Left kidney (tissue), 1 donor: ENCODE measurements at regions not wholly inside any gene's neighbourhood (a gene's known extent, or its start where the extent isn't known, plus 50 kb on each side); places are given as distances from the start of the nearest gene placed in this dataset.
A peak's percentile ranks its signal among the peaks of the same experiment; 100 is the strongest.

Experiments
- DNase-seq: peaks from one replicate; pipeline ENCODE4 v3.0.0-alpha.2; 2013

- DNase-seq = no peak
Measured at GRCh38 chr14:36465178-36465577, 54.9 kb downstream of the NKX2-1 start.

GRCh38 chr14:36462890-36463289 lies 57.1 kb downstream of the NKX2-1 start:
- DNase-seq = no peak

GRCh38 chr14:36455241-36455627 lies 64.8 kb downstream of the NKX2-1 start:
- DNase-seq = no peak

GRCh38 chr14:36454599-36455240 lies 65.3 kb downstream of the NKX2-1 start:
- DNase-seq = no peak

- no peak for DNase-seq
Measured at GRCh38 chr14:36452860-36453259, 67.2 kb downstream of the NKX2-1 start.

GRCh38 chr14:36451310-36452065 lies 68.5 kb downstream of the NKX2-1 start:
- DNase-seq = peak; percentile 11

GRCh38 chr14:36450550-36450949 lies 69.5 kb downstream of the NKX2-1 start:
- DNase-seq = no peak

- no peak for DNase-seq
Measured at GRCh38 chr14:36449903-36450302, 70.1 kb downstream of the NKX2-1 start.

- DNase-seq = no peak
Measured at GRCh38 chr14:36443374-36443773, 76.7 kb downstream of the NKX2-1 start.

- DNase-seq = no peak
Measured at GRCh38 chr14:36442824-36443241, 77.2 kb downstream of the NKX2-1 start.

- no peak for DNase-seq
Measured at GRCh38 chr14:36441283-36441682, 78.7 kb downstream of the NKX2-1 start.

GRCh38 chr14:36439766-36440165 lies 80.3 kb downstream of the NKX2-1 start:
- no peak for DNase-seq

- DNase-seq = no peak
Measured at GRCh38 chr14:36438883-36439282, 81.1 kb downstream of the NKX2-1 start.

- DNase-seq = no peak
Measured at GRCh38 chr14:36430662-36431084, 89.4 kb downstream of the NKX2-1 start.

GRCh38 chr14:36430169-36430568 lies 89.9 kb downstream of the NKX2-1 start:
- DNase-seq = no peak

- DNase-seq = no peak
Measured at GRCh38 chr14:36429692-36430091, 90.3 kb downstream of the NKX2-1 start.

- DNase-seq = no peak
Measured at GRCh38 chr14:36428350-36428749, 91.7 kb downstream of the NKX2-1 start.

GRCh38 chr14:36426836-36427235 lies 93.2 kb downstream of the NKX2-1 start:
- DNase-seq = no peak

GRCh38 chr14:36426113-36426512 lies 93.9 kb downstream of the NKX2-1 start:
- DNase-seq = no peak

GRCh38 chr14:36424478-36425102 lies 95.4 kb downstream of the NKX2-1 start:
- no peak for DNase-seq

- DNase-seq = no peak
Measured at GRCh38 chr14:36423430-36423829, 96.6 kb downstream of the NKX2-1 start.

- no peak for DNase-seq
Measured at GRCh38 chr14:36420149-36420687, 99.8 kb upstream of the MBIP start.

- no peak for DNase-seq
Measured at GRCh38 chr14:36418937-36419336, 98.5 kb upstream of the MBIP start.
